K562 (cell line): ENCODE measurements at regions not wholly inside any gene's neighbourhood (a gene's known extent, or its start where the extent isn't known, plus 50 kb on each side); places are given as distances from the start of the nearest gene placed in this dataset.
A peak's percentile ranks its signal among the peaks of the same experiment; 100 is the strongest.

Experiments
- ATAC-seq: fragments of 200-7000 bp; cut with Tn5 transposase; 3 replicates; pipeline ENCODE4 v1.9.1; 2020; ENCODE audit warnings: moderate library complexity
- BruUV-seq: library from RNA; stranded (reverse); fragments of 400-500 nt; replicated peaks from 2 replicates; lab custom pipeline; 2021; lab: Mats Ljungman, UMichigan
- CTCF ChIA-PET: fragments of 300-600 bp; formaldehyde crosslinking; extraction: SDS; loops from one replicate; lab custom pipeline; 2021; ENCODE audit warnings: low intra/inter-chr PET ratio; lab: Yijun Ruan, JAX
- POLR2A ChIA-PET: fragments of 300-600, 350-650 bp; sonication (Branson Sonifier 250); formaldehyde crosslinking; extraction: SDS; loops from one replicate; lab custom pipeline; 2021; ENCODE audit warnings: antibody characterized with exemption, inconsistent platforms; lab: Yijun Ruan, JAX
- DNase-seq, 4 experiments: peaks; one replicate each; pipeline versions ENCODE4 v3.0.0 to v3.0.0-alpha.2; 2011 to 2018; ENCODE audit warnings: low spot score in 3 of 4, mixed read lengths in 3 of 4; ENCODE audit errors: extremely low read depth in 1 of 4
- FAIRE-seq: peaks from 2 replicates; lab custom pipeline; 2011; peaks lifted over from hg19 to GRCh38; lab: Jason Lieb, UNC
- H2AFZ ChIP-seq: 2 replicates; pipeline ENCODE4 v1.6.0; 2011; ENCODE audit warnings: low read depth, low read length, control low read depth, inconsistent platforms
- H3K27ac ChIP-seq: fragments of 200-600 bp; 3 replicates; pipeline ENCODE4 v1.8.0; 2011; ENCODE audit warnings: low read depth, mild to moderate bottlenecking, control low read depth, inconsistent platforms, low read length, moderate library complexity, mixed read lengths; ENCODE audit errors: extremely low read depth
- H3K27me3 ChIP-seq, 2 experiments: fragments of 300-600 bp in 1 of 2; 2 replicates in 1 of 2; 3 replicates in 1 of 2; pipeline versions ENCODE4 v1.6.0 to v1.8.0; 2011; ENCODE audit warnings: inconsistent platforms in 2 of 2, low read length in 2 of 2, mild to moderate bottlenecking in 1 of 2, mixed read lengths in 1 of 2, moderate library complexity in 1 of 2; ENCODE audit not compliant: control insufficient read depth in 2 of 2, insufficient read depth in 2 of 2
- H3K36me3 ChIP-seq: fragments of 300-600 bp; 3 replicates; pipeline ENCODE4 v1.8.0; 2011; ENCODE audit warnings: mild to moderate bottlenecking, low read length, inconsistent platforms; ENCODE audit not compliant: control insufficient read depth, insufficient read depth
- H3K4me1 ChIP-seq, 2 experiments: fragments of 200-600 bp in 1 of 2; replicated peaks in 1 of 2; 2 replicates in 1 of 2; 3 replicates in 1 of 2; pipeline versions ENCODE4 v1.5.1 to v1.8.0; 2011; ENCODE audit warnings: inconsistent platforms in 2 of 2, low read length in 2 of 2, mild to moderate bottlenecking in 1 of 2, mixed read lengths in 1 of 2, moderate library complexity in 1 of 2; ENCODE audit not compliant: control insufficient read depth in 2 of 2, insufficient read depth in 2 of 2
- H3K4me2 ChIP-seq: 2 replicates; pipeline ENCODE4 v1.6.1; 2011; ENCODE audit warnings: low read length, control low read depth, inconsistent platforms, mixed read lengths; ENCODE audit not compliant: insufficient read depth
- H3K4me3 ChIP-seq: fragments of 200-600 bp; sonication (generic), shearing (Covaris generic); 2 replicates; pipeline ENCODE4 v1.5.1; 2016; ENCODE audit warnings: control low read depth, inconsistent platforms
- H3K79me2 ChIP-seq: fragments of 200-600 bp; 3 replicates; pipeline ENCODE4 v1.8.0; 2011; ENCODE audit warnings: low read length, inconsistent platforms; ENCODE audit not compliant: control insufficient read depth, insufficient read depth
- H3K9ac ChIP-seq, 2 experiments: 2 replicates each; pipeline versions ENCODE4 v1.6.0 to v1.6.1; 2011; ENCODE audit warnings: low read depth in 2 of 2, low read length in 2 of 2, control low read depth in 1 of 2, inconsistent platforms in 1 of 2, mild to moderate bottlenecking in 1 of 2, mixed read lengths in 1 of 2; ENCODE audit not compliant: insufficient read depth in 1 of 2
- H3K9me1 ChIP-seq: one replicate; pipeline ENCODE4 v1.6.0; 2011; ENCODE audit warnings: inconsistent platforms, mild to moderate bottlenecking, low read length, moderate library complexity; ENCODE audit not compliant: control insufficient read depth, insufficient read depth
- H3K9me3 ChIP-seq: replicated peaks from 2 replicates; pipeline ENCODE4 v1.5.1; 2011; ENCODE audit warnings: low read depth, low read length, inconsistent platforms; ENCODE audit not compliant: control insufficient read depth, insufficient read depth
- H4K20me1 ChIP-seq: replicated peaks from 2 replicates; pipeline ENCODE4 v1.6.1; 2011; ENCODE audit warnings: low read length, inconsistent platforms, mixed read lengths; ENCODE audit not compliant: control insufficient read depth, insufficient read depth
- ARID1B ChIP-seq: fragments of 450-650 bp; IDR thresholded peaks from 2 replicates; pipeline ENCODE4 v1.6.1; 2016; ENCODE audit warnings: antibody characterized with exemption, mild to moderate bottlenecking, inconsistent platforms
- ARID4B ChIP-seq: sonication (generic); formaldehyde crosslinking; IDR thresholded peaks from 2 replicates; pipeline ENCODE4 v1.8.0; 2022; ENCODE audit warnings: mild to moderate bottlenecking, missing genetic modification reagents
- BRD9 ChIP-seq: fragments of 450-650 bp; IDR thresholded peaks from 2 replicates; pipeline ENCODE4 v1.6.1; 2018; ENCODE audit warnings: low read depth; ENCODE audit not compliant: partially characterized antibody
- E2F6 ChIP-seq, 2 experiments: IDR thresholded peaks; 2 replicates each; pipeline ENCODE4 v1.6.1; 2011; ENCODE audit warnings: borderline replicate concordance in 1 of 2, control low read depth in 1 of 2, low read depth in 1 of 2, low read length in 1 of 2, mild to moderate bottlenecking in 1 of 2, mixed read lengths in 1 of 2, moderate library complexity in 1 of 2; ENCODE audit not compliant: insufficient read depth in 1 of 2, insufficient read length in 1 of 2, poor library complexity in 1 of 2, severe bottlenecking in 1 of 2; ENCODE audit errors: extremely low read depth in 1 of 2
- ESRRA ChIP-seq: fragments of 450-650 bp; IDR thresholded peaks from 2 replicates; pipeline ENCODE4 v1.6.1; 2014; ENCODE audit warnings: low read depth, mild to moderate bottlenecking, moderate library complexity, borderline replicate concordance
- HNRNPL ChIP-seq: fragments of 200-400 bp; formaldehyde crosslinking; IDR thresholded peaks from 2 replicates; pipeline ENCODE4 v1.6.1; 2017; ENCODE audit warnings: low read depth, mild to moderate bottlenecking, low read length
- KDM1A ChIP-seq, 2 experiments: fragments of 450-650 bp; IDR thresholded peaks; 2 replicates each; pipeline ENCODE4 v1.6.1; 2016; ENCODE audit warnings: mild to moderate bottlenecking in 2 of 2
- NR3C1 ChIP-seq: sonication (generic); formaldehyde crosslinking; IDR thresholded peaks from 2 replicates; pipeline ENCODE4 v1.8.1; 2022; ENCODE audit warnings: missing genetic modification reagents
- PHF8 ChIP-seq: fragments of 200-600 bp; sonication (generic); IDR thresholded peaks from 2 replicates; pipeline ENCODE4 v1.6.1; 2012; ENCODE audit warnings: mixed run types, mild to moderate bottlenecking, inconsistent platforms, low read length, moderate library complexity, borderline replicate concordance
- PRMT5 ChIP-seq: sonication (generic); formaldehyde crosslinking; IDR thresholded peaks from 2 replicates; pipeline ENCODE4 v1.5.0; 2020; ENCODE audit warnings: missing genetic modification reagents
- SAP30 ChIP-seq: fragments of 200-600 bp; sonication (generic); IDR thresholded peaks from 2 replicates; pipeline ENCODE4 v1.6.1; 2012; ENCODE audit warnings: borderline replicate concordance, low read depth, mild to moderate bottlenecking, moderate library complexity, low read length, control low read depth, inconsistent platforms; ENCODE audit not compliant: insufficient read depth, poor library complexity, severe bottlenecking
- ZFP36 ChIP-seq: fragments of 150-350 bp; IDR thresholded peaks from 2 replicates; pipeline ENCODE4 v1.6.1; 2018; ENCODE audit warnings: low read length, low read depth; ENCODE audit not compliant: partially characterized antibody
- ZNF707 ChIP-seq: fragments of 250-450 bp; sonication (Bioruptor Pico); conservative IDR thresholded peaks from 2 replicates; pipeline ENCODE4 v1.8.0; 2022; ENCODE audit warnings: inconsistent platforms, mild to moderate bottlenecking, moderate library complexity
- ZZZ3 ChIP-seq: fragments of 450-650 bp; IDR thresholded peaks from 2 replicates; pipeline ENCODE4 v1.6.1; 2016; ENCODE audit warnings: antibody characterized with exemption, mild to moderate bottlenecking, moderate library complexity
- WGBS: fragments of 100-300 bp; shearing (Covaris generic); methylation state at CpG from one replicate; pipeline ENCODE4 v1.1.6; 2016; ENCODE audit warnings: low coverage, mixed read lengths; ENCODE audit not compliant: insufficient coverage; ENCODE audit errors: missing lambda C conversion rate; 5-methylcytosine and 5-hydroxymethylcytosine counted together
- in situ Hi-C: fragments of 300-500 bp; cut with MboI; formaldehyde crosslinking; loops from 4 replicates; pipeline ENCODE4 v1.15.0; 2018; ENCODE audit warnings: inconsistent platforms, mixed read lengths
- intact Hi-C: fragments of 100-400 bp; cut with micrococcal nuclease; formaldehyde crosslinking; loops from 2 replicates; pipeline ENCODE4 v1.14.2; 2022

GRCh38 chr16:85291302-85292148 is 179.3 kb upstream of the CIBAR2 start:
- Histone ChIP-seq H4K20me1 (0 out of 2 replicates have a peak, but pooled peaks cover 18% of the 10 kb centered on the region), H3K9me1 (no peaks in the 10 kb centered on the region), H3K79me2 (no peaks in the 10 kb centered on the region; the same call in 2 of the 3 replicates), H2AFZ (peak overlapping the region; percentile 25; the same call in 1 of the 2 replicates), H3K9me3 (no peaks in the 10 kb centered on the region), H3K36me3 (no peaks in the 10 kb centered on the region; the same call in 2 of the 3 replicates), H3K27ac (peak overlapping the region; percentile 14; the same call in 1 of the 3 replicates), H3K27me3 (no peaks in the 10 kb centered on the region), H3K4me2 (no peak overlapping the region; the same call in none of the 2 replicates), H3K4me3 (no peak overlapping the region), H3K9ac (peak overlapping the region; percentile 24 to 81; a peak in 3 of 4 replicates), H3K4me1 (peaks cover 13 to 42% of the 10 kb centered on the region in 2 experiments)
- ChIA-PET POLR2A (interaction anchor here (0.6 to 1.0 kb wide), 3 partner anchors 9 to 427 kb away, joined by 3 to 5 read pairs (median 3); no protein-coding TSS in a partner anchor), CTCF (no interaction called here)
- WGBS = 47% methylated on average over 21 of the region's 26 CpGs
- intact Hi-C loops = no loop called here
- no TSS peak for BruUV-seq
- in situ Hi-C loops = no loop called here
- DNase-seq (peak; percentile 72 to 81 (median 76)), FAIRE-seq (peak; percentile 48), ATAC-seq (peak; percentile 67)
- TF ChIP-seq KDM1A (IDR thresholded peaks at IDR 0.05) = peak; percentile 85 to 93
- TF ChIP-seq HNRNPL = peak; percentile 58; the same call in 1 of the 2 replicates
- TF ChIP-seq PRMT5 (CRISPR knock-in tag) = 0 out of 2 replicates have a peak, but pooled peaks have one; percentile 33
- peak; percentile 93 for TF ChIP-seq ZFP36
- 0 out of 2 replicates have a peak, but pooled peaks have one; percentile 10 for TF ChIP-seq ZNF707 (CRISPR knock-in tag)
- no peak for TF ChIP-seq ZZZ3
- 0 out of 2 replicates have a peak, but pooled peaks have one; percentile 42 for TF ChIP-seq NR3C1
- TF ChIP-seq ARID1B = 0 out of 2 replicates have a peak, but pooled peaks have one; percentile 31
- TF ChIP-seq SAP30 = peak; percentile 47
- peak; percentile 94 for TF ChIP-seq ESRRA
- TF ChIP-seq ARID4B = peak; percentile 16; the same call in 1 of the 2 replicates
- TF ChIP-seq E2F6 (IDR thresholded peaks at IDR 0.05; ENCODE audit: borderline replicate concordance in 1 of 2, extremely low read depth in 1 of 2, insufficient read depth in 1 of 2, insufficient read length in 1 of 2, low read depth in 1 of 2, low read length in 1 of 2, poor library complexity in 1 of 2, severe bottlenecking in 1 of 2) = peak in 1 of 2 experiments; percentile 32
- peak; percentile 75 for TF ChIP-seq BRD9
- 0 out of 2 replicates have a peak, but pooled peaks have one; percentile 6 for TF ChIP-seq PHF8
